Hepatocyte (in vitro differentiated cells): ENCODE measurements at regions not wholly inside any gene's neighbourhood (a gene's known extent, or its start where the extent isn't known, plus 50 kb on each side); places are given as distances from the start of the nearest gene placed in this dataset.

Source experiments
- DNase-seq: peaks from one replicate; pipeline ENCODE4 v3.0.0-alpha.2; 2016; ENCODE audit warnings: low spot score
- H2AFZ ChIP-seq: fragments of 200-600 bp; sonication (generic); 2 replicates; pipeline ENCODE4 v1.6.0; 2016; ENCODE audit warnings: antibody characterized with exemption, mild to moderate bottlenecking
- H3K27ac ChIP-seq: fragments of 200-600 bp; sonication (generic); 2 replicates; pipeline ENCODE4 v1.5.1; 2016; ENCODE audit warnings: mild to moderate bottlenecking
- H3K27me3 ChIP-seq: fragments of 200-600 bp; sonication (generic); 2 replicates; pipeline ENCODE4 v1.6.1; 2016
- H3K36me3 ChIP-seq: fragments of 200-600 bp; sonication (generic); replicated peaks from 2 replicates; pipeline ENCODE4 v1.5.1; 2016; ENCODE audit warnings: low read depth; ENCODE audit not compliant: insufficient read depth
- H3K4me1 ChIP-seq: fragments of 200-600 bp; sonication (generic); 2 replicates; pipeline ENCODE4 v1.5.1; 2016; ENCODE audit warnings: mild to moderate bottlenecking, moderate library complexity; ENCODE audit not compliant: insufficient read depth
- H3K4me2 ChIP-seq: fragments of 200-600 bp; sonication (generic); 2 replicates; pipeline ENCODE4 v1.6.0; 2016
- H3K4me3 ChIP-seq: fragments of 200-600 bp; sonication (generic); 2 replicates; pipeline ENCODE4 v1.5.1; 2016; ENCODE audit warnings: mild to moderate bottlenecking
- H3K79me2 ChIP-seq: fragments of 200-600 bp; sonication (generic); 2 replicates; pipeline ENCODE4 v1.6.0; 2017; ENCODE audit warnings: mild to moderate bottlenecking
- H3K9me2 ChIP-seq: fragments of 200-600 bp; sonication (generic); replicated peaks from 2 replicates; pipeline ENCODE4 v1.6.0; 2017; ENCODE audit warnings: mild to moderate bottlenecking; ENCODE audit not compliant: insufficient read depth
- H3K9me3 ChIP-seq: fragments of 200-600 bp; sonication (generic); 2 replicates; pipeline ENCODE4 v1.5.1; 2016; ENCODE audit warnings: low read depth, mild to moderate bottlenecking
- H4K20me1 ChIP-seq: fragments of 200-600 bp; sonication (generic); 2 replicates; pipeline ENCODE4 v1.6.0; 2016; ENCODE audit warnings: mild to moderate bottlenecking; ENCODE audit not compliant: insufficient read depth, poor library complexity, severe bottlenecking
- CTCF ChIP-seq: fragments of 200-600 bp; sonication (generic); IDR thresholded peaks from 2 replicates; pipeline ENCODE4 v1.5.1; 2016; ENCODE audit warnings: antibody characterized with exemption, mild to moderate bottlenecking; ENCODE audit not compliant: poor library complexity
- EZH2 ChIP-seq: fragments of 200-600 bp; sonication (generic); IDR thresholded peaks from 2 replicates; pipeline ENCODE4 v1.6.1; 2016; ENCODE audit warnings: antibody characterized with exemption, mild to moderate bottlenecking, borderline replicate concordance
- EZH2phosphoT487 ChIP-seq: fragments of 200-600 bp; sonication (generic); IDR thresholded peaks from one replicate; pipeline ENCODE4 v1.6.1; 2018; ENCODE audit warnings: antibody characterized with exemption, mild to moderate bottlenecking, low read depth, moderate library complexity; ENCODE audit not compliant: unreplicated experiment, severe bottlenecking
- WGBS: methylation state at CpG from one replicate; pipeline ENCODE4 v1.1.6; 2016; ENCODE audit warnings: low lambda C conversion rate; ENCODE audit errors: missing lambda C conversion rate; 5-methylcytosine and 5-hydroxymethylcytosine counted together

- no peaks in the 10 kb centered on the region for H3K36me3 ChIP-seq
- peak; percentile 80 for DNase-seq
- TF ChIP-seq EZH2 (no peak), CTCF (no peak), EZH2phosphoT487 (no peak)
- no peaks in the 10 kb centered on the region for H3K9me2 ChIP-seq
- H4K20me1 ChIP-seq = no peaks in the 10 kb centered on the region
- H3K79me2 ChIP-seq = no peaks in the 10 kb centered on the region
- H3K9me3 ChIP-seq = no peaks in the 10 kb centered on the region
- H3K4me2 ChIP-seq = peak overlapping the region; percentile 3
- no peak overlapping the region for H3K4me3 ChIP-seq
- WGBS = 56% methylated on average over 14 of the region's 14 CpGs
- no peak overlapping the region for H2AFZ ChIP-seq
- H3K27me3 ChIP-seq = no peaks in the 10 kb centered on the region
- peak overlapping the region; percentile 70 for H3K27ac ChIP-seq
- H3K4me1 ChIP-seq = peaks cover 47% of the 10 kb centered on the region
These were observed 49.9 kb upstream of the CDON start for GRCh38 chr11:126112547-126112946.
